A549 (cell line): ENCODE measurements at regions not wholly inside any gene's neighbourhood (a gene's known extent, or its start where the extent isn't known, plus 50 kb on each side); places are given as distances from the start of the nearest gene placed in this dataset.

Experiments used
- ATAC-seq, 2 experiments: fragments of 200-7000 bp in 1 of 2; fragments of >200 bp in 1 of 2; cut with Nextera tagmentation in 1 of 2; cut with Tn5 transposase in 1 of 2; 3 replicates each; pipeline versions ENCODE4 v1.8.0 to v1.9.1; 2018 to 2020; ENCODE audit warnings: mild to moderate bottlenecking in 1 of 2, moderate library complexity in 1 of 2
- CTCF ChIA-PET: fragments of 300-600 bp; sonication (Branson Sonifier 250); formaldehyde crosslinking; extraction: SDS; loops from one replicate; lab custom pipeline; 2021; ENCODE audit warnings: antibody characterized with exemption, inconsistent platforms; lab: Yijun Ruan, JAX
- POLR2A ChIA-PET: fragments of 350-600 bp; formaldehyde crosslinking; extraction: SDS; loops from one replicate; lab custom pipeline; 2021; ENCODE audit warnings: antibody characterized with exemption, inconsistent platforms; lab: Yijun Ruan, JAX
- DNase-seq, 2 experiments: peaks; one replicate each; pipeline versions ENCODE4 v3.0.0 to v3.0.0-alpha.2; 2011 to 2016; ENCODE audit warnings: low read depth in 1 of 2, low spot score in 1 of 2
- FAIRE-seq: peaks from 2 replicates; lab custom pipeline; 2011; peaks lifted over from hg19 to GRCh38; lab: Jason Lieb, UNC
- H3K27ac ChIP-seq, 2 experiments: fragments of >200 bp; sonication (Bioruptor Twin); formaldehyde crosslinking; 3 replicates each; pipeline ENCODE4 v1.5.1; 2016 to 2017
- H3K4me1 ChIP-seq: fragments of >200 bp; sonication (Bioruptor Twin); formaldehyde crosslinking; 3 replicates; pipeline ENCODE4 v1.6.1; 2016
- H3K4me2 ChIP-seq: fragments of >200 bp; sonication (Bioruptor Twin); formaldehyde crosslinking; 3 replicates; pipeline ENCODE4 v1.6.1; 2016
- H3K4me3 ChIP-seq: fragments of >200 bp; sonication (Bioruptor Twin); formaldehyde crosslinking; 3 replicates; pipeline ENCODE4 v1.5.1; 2016
- H3K9me3 ChIP-seq: fragments of >200 bp; sonication (Bioruptor Twin); formaldehyde crosslinking; 3 replicates; pipeline ENCODE4 v1.6.1; 2016
- CBX8 ChIP-seq: fragments of 200-600 bp; sonication (generic); IDR thresholded peaks from 2 replicates; pipeline ENCODE4 v1.6.1; 2016
- CEBPB ChIP-seq, 2 experiments: fragments of >200 bp in 1 of 2; sonication (Bioruptor Twin) in 1 of 2; formaldehyde crosslinking in 1 of 2; IDR thresholded peaks; 2 replicates each; pipeline ENCODE4 v1.6.1; 2012 to 2016
- CHD2 ChIP-seq: fragments of 150-350 bp; IDR thresholded peaks from 2 replicates; pipeline ENCODE4 v1.6.1; 2014; ENCODE audit warnings: low read length; ENCODE audit not compliant: partially characterized antibody
- GATA3 ChIP-seq: IDR thresholded peaks from 2 replicates; pipeline ENCODE4 v1.6.1; 2012; ENCODE audit warnings: borderline replicate concordance
- HMGXB4 ChIP-seq: fragments of 250-450 bp; sonication (Bioruptor Pico); IDR thresholded peaks from 2 replicates; pipeline ENCODE4 v1.5.0; 2021; ENCODE audit warnings: mild to moderate bottlenecking, moderate library complexity, borderline replicate concordance
- HOXB13 ChIP-seq: fragments of 250-450 bp; sonication (Bioruptor Pico); IDR thresholded peaks from 2 replicates; pipeline ENCODE4 v1.5.0; 2020; ENCODE audit warnings: low read depth, mild to moderate bottlenecking, moderate library complexity
- HOXB5 ChIP-seq: fragments of 250-450 bp; sonication (Bioruptor Pico); IDR thresholded peaks from 2 replicates; pipeline ENCODE4 v1.5.0; 2020; ENCODE audit warnings: mild to moderate bottlenecking, moderate library complexity
- JUNB ChIP-seq: fragments of >200 bp; sonication (Bioruptor Twin); formaldehyde crosslinking; IDR thresholded peaks from 2 replicates; pipeline ENCODE4 v1.6.1; 2016
- KDM1A ChIP-seq: fragments of 200-600 bp; sonication (generic); IDR thresholded peaks from 2 replicates; pipeline ENCODE4 v1.6.1; 2016; ENCODE audit warnings: low read depth, mild to moderate bottlenecking
- MAFK ChIP-seq: fragments of 450-650 bp; IDR thresholded peaks from 2 replicates; pipeline ENCODE4 v1.6.1; 2014; ENCODE audit not compliant: partially characterized antibody
- NFE2L2 ChIP-seq: fragments of 150-350 bp; conservative IDR thresholded peaks from 2 replicates; pipeline ENCODE4 v1.6.1; 2014; ENCODE audit warnings: low read length
- NPAS2 ChIP-seq: fragments of 250-450 bp; sonication (Bioruptor Pico); IDR thresholded peaks from 2 replicates; pipeline ENCODE4 v1.8.0; 2022; ENCODE audit warnings: mild to moderate bottlenecking, moderate library complexity, borderline replicate concordance
- NR3C1 ChIP-seq: fragments of >200 bp; sonication (Bioruptor Twin); formaldehyde crosslinking; IDR thresholded peaks from 3 replicates; pipeline ENCODE4 v1.6.1; 2017
- RARB ChIP-seq: fragments of 250-450 bp; sonication (Bioruptor Pico); IDR thresholded peaks from 2 replicates; pipeline ENCODE4 v1.8.0; 2021; ENCODE audit warnings: mild to moderate bottlenecking, moderate library complexity
- SMC3 ChIP-seq: fragments of >200 bp; sonication (Bioruptor Twin); formaldehyde crosslinking; IDR thresholded peaks from 3 replicates; pipeline ENCODE4 v1.6.1; 2018; ENCODE audit warnings: inconsistent platforms
- SREBF2 ChIP-seq: fragments of 450-650 bp; IDR thresholded peaks from 2 replicates; pipeline ENCODE4 v1.6.1; 2014; ENCODE audit warnings: mild to moderate bottlenecking, moderate library complexity
- WGBS: methylation state at CpG from one replicate; pipeline ENCODE4 v1.1.6; 2017; ENCODE audit errors: missing lambda C conversion rate; 5-methylcytosine and 5-hydroxymethylcytosine counted together
- TF ChIP-seq, protein P1 (sequence below): fragments of 450-650 bp; IDR thresholded peaks from 2 replicates; pipeline ENCODE4 v1.6.1; 2014; ENCODE audit warnings: antibody characterized with exemption
- TF ChIP-seq, protein P2 (sequence below): IDR thresholded peaks from 2 replicates; pipeline ENCODE4 v1.6.1; 2012
- TF ChIP-seq, protein P3 (sequence below): fragments of 250-450 bp; sonication (Bioruptor Pico); IDR thresholded peaks from 2 replicates; pipeline ENCODE4 v1.5.0; 2020; ENCODE audit warnings: low read depth, mild to moderate bottlenecking, moderate library complexity
- TF ChIP-seq, protein P4 (sequence below): fragments of >200 bp; sonication (Bioruptor Twin); formaldehyde crosslinking; IDR thresholded peaks from 3 replicates; pipeline ENCODE4 v1.6.1; 2016

- DNase-seq (no peak), ATAC-seq (no peak), FAIRE-seq (no peak)
- POLR2A ChIA-PET, result no interaction called here
- 34% methylated on average over 2 of the region's 2 CpGs for WGBS
- no peaks in the 10 kb centered on the region for H3K4me1 ChIP-seq
- H3K4me2 ChIP-seq, result no peak overlapping the region
- TF ChIP-seq RARB (CRISPR knock-in tag) (no peak), MAFK (no peak), CBX8 (no peak), HOXB5 (CRISPR knock-in tag) (no peak), GATA3 (no peak), NR3C1 (no peak), HOXB13 (CRISPR knock-in tag) (no peak), SREBF2 (no peak)
- TF ChIP-seq, protein P1, sequence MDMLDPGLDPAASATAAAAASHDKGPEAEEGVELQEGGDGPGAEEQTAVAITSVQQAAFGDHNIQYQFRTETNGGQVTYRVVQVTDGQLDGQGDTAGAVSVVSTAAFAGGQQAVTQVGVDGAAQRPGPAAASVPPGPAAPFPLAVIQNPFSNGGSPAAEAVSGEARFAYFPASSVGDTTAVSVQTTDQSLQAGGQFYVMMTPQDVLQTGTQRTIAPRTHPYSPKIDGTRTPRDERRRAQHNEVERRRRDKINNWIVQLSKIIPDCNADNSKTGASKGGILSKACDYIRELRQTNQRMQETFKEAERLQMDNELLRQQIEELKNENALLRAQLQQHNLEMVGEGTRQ, result no peak
- H3K4me3 ChIP-seq, result no peak overlapping the region
- CTCF ChIA-PET, result interaction anchor here (1.3 kb wide), 1 partner anchor 203 kb away, joined by 3 read pairs; the partner anchor contains the start of gene MYOCD
- H3K27ac ChIP-seq, result no peak overlapping the region
- H3K9me3 ChIP-seq, result no peaks in the 10 kb centered on the region; the same call in 2 of the 3 replicates
These were observed 202.6 kb upstream of the MYOCD start for GRCh38 chr17:12463102-12463501.

DNA sequence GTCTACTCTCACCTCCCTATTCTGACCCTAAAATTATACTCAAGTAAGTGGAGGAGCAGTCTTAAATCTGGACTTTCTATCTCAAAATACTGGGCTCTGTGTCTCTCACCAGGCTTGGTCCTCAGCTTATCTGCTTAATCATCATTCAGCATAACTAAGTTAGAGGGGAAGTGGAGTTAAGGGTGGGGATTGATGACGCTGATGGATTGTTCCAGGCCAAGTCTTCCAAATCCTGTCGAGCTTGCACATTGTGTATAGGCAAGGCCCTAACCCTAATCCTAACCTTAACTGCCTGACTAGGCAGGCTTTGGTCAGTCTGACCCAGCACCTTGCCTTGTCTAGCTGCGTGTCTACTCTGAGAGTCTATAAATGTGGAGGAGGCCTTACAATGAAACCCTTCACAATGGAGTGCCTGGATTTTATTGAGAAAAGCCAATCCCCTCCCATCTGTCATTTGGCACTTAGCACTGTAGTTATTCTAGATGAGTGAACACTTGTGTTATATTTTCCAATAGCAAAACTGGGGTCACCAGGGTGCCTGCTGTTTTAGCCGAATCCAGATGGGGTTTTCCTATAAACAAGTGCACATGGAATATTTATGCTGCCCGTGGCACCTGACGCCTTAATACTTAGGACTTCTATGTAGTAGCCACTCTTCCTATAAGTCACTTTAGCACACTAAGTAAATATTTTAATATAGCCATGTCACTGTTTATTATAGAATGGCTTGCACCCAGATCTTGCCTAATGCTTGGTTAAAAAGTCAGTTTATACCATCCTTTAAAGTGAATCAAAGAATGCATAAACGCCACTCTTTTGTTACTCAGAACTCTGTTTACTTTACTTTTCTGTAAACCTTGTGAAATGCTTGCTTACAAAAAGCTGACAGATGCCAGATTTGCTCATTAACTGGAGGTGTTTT lies 193.2 kb upstream of the MYOCD start:
- FAIRE-seq, result peak; percentile 54

GRCh38 chr17:12478311-12478710 lies 187.4 kb upstream of the MYOCD start:
- ChIA-PET POLR2A (no interaction called here), CTCF (interaction anchor here (0.7 to 1.0 kb wide), 2 partner anchors 17 to 473 kb away, joined by 3 to 4 read pairs; no protein-coding TSS in a partner anchor)
- Histone ChIP-seq H3K4me2 (no peak overlapping the region), H3K27ac (no peak overlapping the region), H3K9me3 (peaks cover 6% of the 10 kb centered on the region; the same call in 1 of the 3 replicates), H3K4me3 (no peak overlapping the region), H3K4me1 (peaks cover under 1% of the 10 kb centered on the region; the same call in 2 of the 3 replicates)
- no peak for FAIRE-seq
- DNase-seq, result no peak
- no peak for ATAC-seq
- WGBS, result 68% methylated on average over 7 of the region's 7 CpGs
- TF ChIP-seq HMGXB4, result no peak
- TF ChIP-seq SMC3, result no peak
- TF ChIP-seq JUNB, result no peak
- TF ChIP-seq, protein P2, sequence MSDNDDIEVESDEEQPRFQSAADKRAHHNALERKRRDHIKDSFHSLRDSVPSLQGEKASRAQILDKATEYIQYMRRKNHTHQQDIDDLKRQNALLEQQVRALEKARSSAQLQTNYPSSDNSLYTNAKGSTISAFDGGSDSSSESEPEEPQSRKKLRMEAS, result no peak
- TF ChIP-seq NFE2L2, result no peak
- TF ChIP-seq RARB (CRISPR knock-in tag), result no peak
- TF ChIP-seq CEBPB (IDR thresholded peaks at IDR 0.05), result no peak
- no peak for TF ChIP-seq CBX8
- TF ChIP-seq, protein P3, sequence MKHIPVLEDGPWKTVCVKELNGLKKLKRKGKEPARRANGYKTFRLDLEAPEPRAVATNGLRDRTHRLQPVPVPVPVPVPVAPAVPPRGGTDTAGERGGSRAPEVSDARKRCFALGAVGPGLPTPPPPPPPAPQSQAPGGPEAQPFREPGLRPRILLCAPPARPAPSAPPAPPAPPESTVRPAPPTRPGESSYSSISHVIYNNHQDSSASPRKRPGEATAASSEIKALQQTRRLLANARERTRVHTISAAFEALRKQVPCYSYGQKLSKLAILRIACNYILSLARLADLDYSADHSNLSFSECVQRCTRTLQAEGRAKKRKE (CRISPR knock-in tag), result no peak
- TF ChIP-seq CHD2, result no peak

More for the DNA sequence above, 193.2 kb upstream of the MYOCD start:
- ChIA-PET CTCF (interaction anchor here (1.0 to 1.7 kb wide), 2 partner anchors 49 to 195 kb away, joined by 3 to 4 read pairs; no protein-coding TSS in a partner anchor), POLR2A (no interaction called here)
- Histone ChIP-seq H3K27ac (peak overlapping the region in 1 of 2 experiments; percentile 27; a peak in 1 of 6 replicates), H3K4me3 (no peak overlapping the region), H3K4me2 (peak overlapping the region; percentile 4; the same call in 2 of the 3 replicates), H3K9me3 (no peaks in the 10 kb centered on the region), H3K4me1 (peaks cover 11% of the 10 kb centered on the region)
- no peak for DNase-seq
- ATAC-seq, result no peak
- 66% methylated on average over 7 of the region's 7 CpGs for WGBS
- TF ChIP-seq KDM1A, result no peak
- no peak for TF ChIP-seq HMGXB4
- TF ChIP-seq NPAS2 (CRISPR knock-in tag), result no peak
- no peak for TF ChIP-seq RARB (CRISPR knock-in tag)
- peak; percentile 58 for TF ChIP-seq MAFK
- no peak; the same call in 1 of the 2 replicates for TF ChIP-seq GATA3
- TF ChIP-seq, protein P4, sequence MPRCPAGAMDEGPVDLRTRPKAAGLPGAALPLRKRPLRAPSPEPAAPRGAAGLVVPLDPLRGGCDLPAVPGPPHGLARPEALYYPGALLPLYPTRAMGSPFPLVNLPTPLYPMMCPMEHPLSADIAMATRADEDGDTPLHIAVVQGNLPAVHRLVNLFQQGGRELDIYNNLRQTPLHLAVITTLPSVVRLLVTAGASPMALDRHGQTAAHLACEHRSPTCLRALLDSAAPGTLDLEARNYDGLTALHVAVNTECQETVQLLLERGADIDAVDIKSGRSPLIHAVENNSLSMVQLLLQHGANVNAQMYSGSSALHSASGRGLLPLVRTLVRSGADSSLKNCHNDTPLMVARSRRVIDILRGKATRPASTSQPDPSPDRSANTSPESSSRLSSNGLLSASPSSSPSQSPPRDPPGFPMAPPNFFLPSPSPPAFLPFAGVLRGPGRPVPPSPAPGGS, result no peak
- TF ChIP-seq, all 56 proteins: peak for 1
